ENCODE measurements at regions not wholly inside any gene's neighbourhood (a gene's known extent, or its start where the extent isn't known, plus 50 kb on each side); places are given as distances from the start of the nearest gene placed in this dataset.

DNA sequence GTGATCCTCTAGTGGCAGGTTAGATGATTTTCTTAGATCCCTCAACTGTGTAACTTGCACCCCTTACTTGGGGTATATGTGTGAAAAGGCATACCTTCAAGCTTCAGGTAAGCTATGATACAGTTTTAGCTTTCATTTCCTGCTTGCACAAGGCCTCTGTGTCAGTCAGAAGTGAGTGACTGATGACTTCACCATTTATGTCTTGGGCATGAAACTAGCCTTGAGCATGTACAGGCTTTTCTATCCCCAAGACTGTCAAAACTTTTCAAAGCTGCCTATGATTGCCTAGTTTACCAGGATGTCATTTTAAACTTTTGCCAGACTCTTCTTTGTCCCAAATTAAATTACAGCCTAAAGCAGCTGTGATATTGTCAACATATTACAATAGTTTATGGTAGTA, 286.1 kb upstream of the CNTN5 start:
- TF ChIP-seq EZH2 (IDR thresholded peaks at IDR 0.05; ENCODE audit: borderline replicate concordance, low read depth, low read length, poor library complexity, severe bottlenecking) (no peak), CTCF (conservative IDR thresholded peaks at IDR 0.05; ENCODE audit: low read depth, low read length) (no peak)

All from A673 (cell line).